Neural progenitor cell (in vitro differentiated cells): ENCODE measurements at regions not wholly inside any gene's neighbourhood (a gene's known extent, or its start where the extent isn't known, plus 50 kb on each side); places are given as distances from the start of the nearest gene placed in this dataset.

Experiments
- DNase-seq: peaks from one replicate; pipeline ENCODE4 v3.0.0-alpha.2; 2016; ENCODE audit warnings: low spot score
- H2AFZ ChIP-seq: fragments of 200-600 bp; sonication (generic); replicated peaks from 2 replicates; pipeline ENCODE4 v1.6.1; 2016; ENCODE audit warnings: antibody characterized with exemption
- H3F3A ChIP-seq: fragments of 200-600 bp; sonication (generic); 2 replicates; pipeline ENCODE4 v1.6.1; 2016; ENCODE audit warnings: antibody characterized with exemption, low read depth
- H3K27ac ChIP-seq: fragments of 200-600 bp; sonication (generic); 2 replicates; pipeline ENCODE4 v1.5.1; 2016; ENCODE audit warnings: mild to moderate bottlenecking
- H3K27me3 ChIP-seq: fragments of 200-600 bp; sonication (generic); 2 replicates; pipeline ENCODE4 v1.6.1; 2016; ENCODE audit warnings: mild to moderate bottlenecking, moderate library complexity
- H3K36me3 ChIP-seq: fragments of 200-600 bp; sonication (generic); 2 replicates; pipeline ENCODE4 v1.5.1; 2016
- H3K4me1 ChIP-seq: fragments of 200-600 bp; sonication (generic); 2 replicates; pipeline ENCODE4 v1.6.1; 2016; ENCODE audit warnings: mixed run types
- H3K4me2 ChIP-seq: fragments of 200-600 bp; sonication (generic); 2 replicates; pipeline ENCODE4 v1.6.1; 2016
- H3K4me3 ChIP-seq: fragments of 200-600 bp; sonication (generic); 2 replicates; pipeline ENCODE4 v1.5.1; 2016
- H3K79me2 ChIP-seq: fragments of 200-600 bp; sonication (generic); 2 replicates; pipeline ENCODE4 v1.6.1; 2016; ENCODE audit warnings: low read depth
- H3K9ac ChIP-seq: fragments of 200-600 bp; sonication (generic); 2 replicates; pipeline ENCODE4 v1.6.1; 2016
- H3K9me3 ChIP-seq: fragments of 200-600 bp; sonication (generic); 2 replicates; pipeline ENCODE4 v1.5.1; 2016; ENCODE audit warnings: low read depth
- H4K20me1 ChIP-seq: fragments of 200-600 bp; sonication (generic); 2 replicates; pipeline ENCODE4 v1.6.1; 2016; ENCODE audit warnings: low read depth
- H3K27ac Mint-ChIP-seq: 3 replicates; pipeline ENCODE4 v1.8.0; 2021; ENCODE audit warnings: mixed read lengths
- H3K27me3 Mint-ChIP-seq: 2 replicates; pipeline ENCODE4 v1.8.0; 2022; ENCODE audit warnings: low read depth, mild to moderate bottlenecking, inconsistent platforms, moderate library complexity, mixed read lengths; ENCODE audit not compliant: insufficient read depth
- H3K36me3 Mint-ChIP-seq: 3 replicates; pipeline ENCODE4 v1.8.0; 2021; ENCODE audit warnings: mixed read lengths
- H3K4me1 Mint-ChIP-seq: 3 replicates; pipeline ENCODE4 v1.8.0; 2021; ENCODE audit warnings: mixed read lengths
- H3K4me3 Mint-ChIP-seq: 3 replicates; pipeline ENCODE4 v1.8.0; 2021; ENCODE audit warnings: mild to moderate bottlenecking, moderate library complexity, mixed read lengths
- H3K9me3 Mint-ChIP-seq: 3 replicates; pipeline ENCODE4 v1.8.0; 2020; ENCODE audit warnings: mixed read lengths
- CTCF ChIP-seq: fragments of 200-600 bp; sonication (generic); IDR thresholded peaks from 2 replicates; pipeline ENCODE4 v1.5.1; 2017; ENCODE audit warnings: antibody characterized with exemption, mild to moderate bottlenecking
- EZH2 ChIP-seq: fragments of 200-600 bp; sonication (generic); IDR thresholded peaks from 2 replicates; pipeline ENCODE4 v1.6.1; 2017; ENCODE audit warnings: antibody characterized with exemption, mild to moderate bottlenecking, moderate library complexity
- EZH2phosphoT487 ChIP-seq: fragments of 200-600 bp; sonication (generic); IDR thresholded peaks from 2 replicates; pipeline ENCODE4 v1.6.1; 2017; ENCODE audit warnings: antibody characterized with exemption

- H3K4me2 ChIP-seq: no peak overlapping the region
- H3K36me3 Mint-ChIP-seq: no peaks in the 10 kb centered on the region
- H3K27ac Mint-ChIP-seq: no peak overlapping the region
- H3K79me2 ChIP-seq: no peaks in the 10 kb centered on the region
- no peak overlapping the region for H3K27ac ChIP-seq
- TF ChIP-seq EZH2phosphoT487: no peak
- TF ChIP-seq EZH2: no peak
- no peak for TF ChIP-seq CTCF
- DNase-seq: no peak
- H3K4me1 ChIP-seq: no peaks in the 10 kb centered on the region
- peaks cover 9% of the 10 kb centered on the region for H3K27me3 Mint-ChIP-seq
- no peaks in the 10 kb centered on the region for H3K36me3 ChIP-seq
- H2AFZ ChIP-seq: no peak overlapping the region
- H3K27me3 ChIP-seq: no peaks in the 10 kb centered on the region
- peaks cover 4% of the 10 kb centered on the region for H4K20me1 ChIP-seq
- no peak overlapping the region for H3K9ac ChIP-seq
- H3F3A ChIP-seq: no peaks in the 10 kb centered on the region
- no peaks in the 10 kb centered on the region for H3K9me3 ChIP-seq
- H3K4me3 ChIP-seq: no peak overlapping the region
- H3K4me3 Mint-ChIP-seq: no peak overlapping the region
- H3K4me1 Mint-ChIP-seq: no peaks in the 10 kb centered on the region
- H3K9me3 Mint-ChIP-seq: no peaks in the 10 kb centered on the region
These were observed 622.8 kb downstream of the BRD1 start for GRCh38 chr22:49204599-49205482.

GRCh38 chr22:49203859-49204598 lies 623.6 kb downstream of the BRD1 start:
- Histone ChIP-seq H3K9me3 (no peaks in the 10 kb centered on the region), H3K4me2 (no peak overlapping the region), H4K20me1 (peaks cover 2% of the 10 kb centered on the region), H3K27ac (no peak overlapping the region), H3K9ac (no peak overlapping the region), H3K36me3 (no peaks in the 10 kb centered on the region), H3K4me1 (no peaks in the 10 kb centered on the region), H3F3A (no peaks in the 10 kb centered on the region), H3K4me3 (no peak overlapping the region), H3K27me3 (no peaks in the 10 kb centered on the region), H2AFZ (no peak overlapping the region), H3K79me2 (no peaks in the 10 kb centered on the region)
- peaks cover 10% of the 10 kb centered on the region for H3K27me3 Mint-ChIP-seq
- no peak overlapping the region for H3K27ac Mint-ChIP-seq
- no peak for TF ChIP-seq CTCF
- H3K4me1 Mint-ChIP-seq: no peaks in the 10 kb centered on the region
- DNase-seq: no peak
- H3K9me3 Mint-ChIP-seq: no peaks in the 10 kb centered on the region
- no peak overlapping the region for H3K4me3 Mint-ChIP-seq
- H3K36me3 Mint-ChIP-seq: no peaks in the 10 kb centered on the region

GRCh38 chr22:49203091-49203858 lies 624.4 kb downstream of the BRD1 start:
- no peak overlapping the region for H3K4me3 ChIP-seq
- Mint-ChIP-seq H3K27me3 (peaks cover 10% of the 10 kb centered on the region), H3K27ac (no peak overlapping the region), H3K36me3 (no peaks in the 10 kb centered on the region), H3K4me3 (no peak overlapping the region), H3K9me3 (no peaks in the 10 kb centered on the region), H3K4me1 (peaks cover under 1% of the 10 kb centered on the region)
- H3K27me3 ChIP-seq: no peaks in the 10 kb centered on the region
- no peaks in the 10 kb centered on the region for H3K79me2 ChIP-seq
- H3K27ac ChIP-seq: no peak overlapping the region
- no peak for DNase-seq
- H3K4me2 ChIP-seq: no peak overlapping the region
- TF ChIP-seq EZH2phosphoT487: no peak
- TF ChIP-seq EZH2: no peak
- no peak for TF ChIP-seq CTCF
- H3F3A ChIP-seq: no peaks in the 10 kb centered on the region
- H3K4me1 ChIP-seq: no peaks in the 10 kb centered on the region
- no peaks in the 10 kb centered on the region for H3K36me3 ChIP-seq
- H4K20me1 ChIP-seq: no peaks in the 10 kb centered on the region
- H3K9ac ChIP-seq: no peak overlapping the region
- H2AFZ ChIP-seq: no peak overlapping the region
- H3K9me3 ChIP-seq: no peaks in the 10 kb centered on the region
